MM.1S (cell line): ENCODE measurements at regions not wholly inside any gene's neighbourhood (a gene's known extent, or its start where the extent isn't known, plus 50 kb on each side); places are given as distances from the start of the nearest gene placed in this dataset.

Experiments used
- EZH2phosphoT487 ChIP-seq: fragments of 300-600 bp; sonication (generic); IDR thresholded peaks from 2 replicates; pipeline ENCODE4 v1.6.1; 2018; ENCODE audit warnings: antibody characterized with exemption, low read length
- TF ChIP-seq, protein P1 (sequence below): fragments of 300-600 bp; sonication (generic); IDR thresholded peaks from 2 replicates; pipeline ENCODE4 v1.5.1; 2016; ENCODE audit warnings: antibody characterized with exemption, low read length, mixed read lengths

- TF ChIP-seq, protein P1, sequence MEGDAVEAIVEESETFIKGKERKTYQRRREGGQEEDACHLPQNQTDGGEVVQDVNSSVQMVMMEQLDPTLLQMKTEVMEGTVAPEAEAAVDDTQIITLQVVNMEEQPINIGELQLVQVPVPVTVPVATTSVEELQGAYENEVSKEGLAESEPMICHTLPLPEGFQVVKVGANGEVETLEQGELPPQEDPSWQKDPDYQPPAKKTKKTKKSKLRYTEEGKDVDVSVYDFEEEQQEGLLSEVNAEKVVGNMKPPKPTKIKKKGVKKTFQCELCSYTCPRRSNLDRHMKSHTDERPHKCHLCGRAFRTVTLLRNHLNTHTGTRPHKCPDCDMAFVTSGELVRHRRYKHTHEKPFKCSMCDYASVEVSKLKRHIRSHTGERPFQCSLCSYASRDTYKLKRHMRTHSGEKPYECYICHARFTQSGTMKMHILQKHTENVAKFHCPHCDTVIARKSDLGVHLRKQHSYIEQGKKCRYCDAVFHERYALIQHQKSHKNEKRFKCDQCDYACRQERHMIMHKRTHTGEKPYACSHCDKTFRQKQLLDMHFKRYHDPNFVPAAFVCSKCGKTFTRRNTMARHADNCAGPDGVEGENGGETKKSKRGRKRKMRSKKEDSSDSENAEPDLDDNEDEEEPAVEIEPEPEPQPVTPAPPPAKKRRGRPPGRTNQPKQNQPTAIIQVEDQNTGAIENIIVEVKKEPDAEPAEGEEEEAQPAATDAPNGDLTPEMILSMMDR: no peak
- TF ChIP-seq EZH2phosphoT487: no peak
Measured at GRCh38 chr6:12420626-12421025, 130.5 kb downstream of the EDN1 start.
